Right lobe of liver (tissue), 6 donors: ENCODE measurements at regions not wholly inside any gene's neighbourhood (a gene's known extent, or its start where the extent isn't known, plus 50 kb on each side); places are given as distances from the start of the nearest gene placed in this dataset.

Source experiments
- ATAC-seq, 4 donors: fragments of 200-7000 bp; cut with Tn5 transposase; one replicate each; pipeline ENCODE4 v1.9.1; 2020; ENCODE audit warnings: mild to moderate bottlenecking in 4 of 4, moderate library complexity in 4 of 4
- DNase-seq, 3 donors: peaks; one replicate each; pipeline ENCODE4 v3.0.0-alpha.2; 2020
- H3K27ac ChIP-seq, 3 donors: fragments of 200-600 bp; one replicate each; pipeline ENCODE4 v1.8.0; 2022
- H3K27me3 ChIP-seq, 2 donors: fragments of 200-600 bp; one replicate each; pipeline ENCODE4 v1.8.0; 2022
- H3K36me3 ChIP-seq, 4 donors: fragments of 200-600 bp; sonication (generic) in 1 of 4; one replicate each; pipeline versions ENCODE4 v1.5.1 to v1.8.0; 2017 to 2022; ENCODE audit warnings: control low read depth in 1 of 4
- H3K4me1 ChIP-seq, 4 donors: fragments of 200-600 bp; sonication (generic) in 1 of 4; one replicate each; pipeline versions ENCODE4 v1.5.1 to v1.8.0; 2017 to 2022; ENCODE audit warnings: control low read depth in 1 of 4
- H3K4me3 ChIP-seq, 3 donors: fragments of 200-600 bp; one replicate each; pipeline ENCODE4 v1.8.0; 2022
- H3K9me3 ChIP-seq, 4 donors: fragments of 200-600 bp; sonication (generic) in 1 of 4; one replicate each; pipeline versions ENCODE4 v1.5.1 to v1.8.0; 2017 to 2022; ENCODE audit warnings: control low read depth in 1 of 4
- CTCF ChIP-seq, 4 donors: fragments of 200-600 bp in 3 of 4; fragments of 450-650 bp in 1 of 4; IDR thresholded peaks; one replicate each; pipeline versions ENCODE4 v1.5.1 to v1.8.0; 2016 to 2022; ENCODE audit warnings: antibody characterized with exemption in 4 of 4, mild to moderate bottlenecking in 2 of 4
- POLR2A ChIP-seq: fragments of 450-650 bp; IDR thresholded peaks from one replicate; pipeline ENCODE4 v1.6.1; 2017; ENCODE audit warnings: antibody characterized with exemption, mild to moderate bottlenecking
- WGBS: methylation state at CpG from one replicate; pipeline ENCODE4 v1.1.6; 2018; ENCODE audit warnings: low coverage, low lambda C conversion rate; ENCODE audit not compliant: insufficient coverage; ENCODE audit errors: missing lambda C conversion rate; 5-methylcytosine and 5-hydroxymethylcytosine counted together
- intact Hi-C, 2 donors: fragments of 100-400 bp; cut with DNase I; formaldehyde crosslinking; loops; one replicate each; pipeline versions ENCODE4 v1.11.2 to v1.14.1; 2022
- donor health status: DM: no; HTN: yes; CAD: no.
- donor health status: DM: no; HTN: no; CAD: no.
- donor health status: DM: no; HTN: no; CAD: no.
- donor health status: DM: no; HTN: yes; CAD: no.
- donor health status: DM: no; HTN: yes; CAD: no.

- Histone ChIP-seq H3K4me1 (no peaks in the 10 kb centered on the region), H3K27ac (no peak overlapping the region), H3K4me3 (no peak overlapping the region), H3K27me3 (no peaks in the 10 kb centered on the region), H3K36me3 (no peaks in the 10 kb centered on the region), H3K9me3 (no peaks in the 10 kb centered on the region)
- ATAC-seq = no peak
- TF ChIP-seq POLR2A (no peak), CTCF (IDR thresholded peaks at IDR 0.05) (no peak)
- 25% methylated on average over 1 of the region's 1 CpG for WGBS
- DNase-seq = no peak
- intact Hi-C loops = no loop called here
Observed at GRCh38 chr10:7028809-7029166, 382.0 kb downstream of the SFMBT2 start.

- Histone ChIP-seq H3K9me3 (no peaks in the 10 kb centered on the region), H3K27me3 (no peaks in the 10 kb centered on the region), H3K27ac (no peak overlapping the region), H3K4me1 (no peaks in the 10 kb centered on the region), H3K36me3 (no peaks in the 10 kb centered on the region), H3K4me3 (no peak overlapping the region)
- DNase-seq (no peak), ATAC-seq (no peak)
- intact Hi-C loops = no loop called here
- TF ChIP-seq CTCF (IDR thresholded peaks at IDR 0.05) (no peak), POLR2A (no peak)
- 36% methylated on average over 6 of the region's 7 CpGs for WGBS
Observed at GRCh38 chr10:7027913-7028808, 382.7 kb downstream of the SFMBT2 start.

GRCh38 chr10:7027237-7027912 is 383.5 kb downstream of the SFMBT2 start:
- no peak for ATAC-seq

DNA sequence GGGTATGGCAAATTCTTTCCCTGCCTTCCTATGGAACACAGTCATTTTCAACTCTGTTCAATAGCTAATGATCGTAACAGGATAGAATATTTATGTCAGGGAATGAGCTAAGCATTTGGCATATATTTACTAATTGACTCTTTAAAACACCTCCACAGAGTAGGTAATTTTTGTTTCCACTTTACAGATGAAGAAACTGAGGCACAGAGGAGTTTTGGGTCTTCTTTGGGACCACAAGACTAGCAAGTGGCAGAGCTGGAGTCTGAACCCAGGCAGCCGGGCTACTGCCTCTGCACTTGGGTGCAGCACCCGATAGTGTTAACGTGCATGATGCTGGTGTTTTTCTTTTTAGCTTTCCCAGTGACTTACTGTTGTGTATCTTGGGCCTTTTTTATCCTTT is 384.0 kb downstream of the SFMBT2 start:
- intact Hi-C loops = no loop called here
- ATAC-seq (no peak), DNase-seq (no peak)
- no peaks in the 10 kb centered on the region for H3K36me3 ChIP-seq
- WGBS = 84% methylated on average over 4 of the region's 4 CpGs
- TF ChIP-seq CTCF (IDR thresholded peaks at IDR 0.05) = no peak
- TF ChIP-seq POLR2A = no peak
- no peak overlapping the region for H3K4me3 ChIP-seq
- H3K4me1 ChIP-seq = no peaks in the 10 kb centered on the region
- H3K27me3 ChIP-seq = no peaks in the 10 kb centered on the region
- no peak overlapping the region for H3K27ac ChIP-seq
- peaks cover 0 to 5% (median 0%) of the 10 kb centered on the region in 4 donors for H3K9me3 ChIP-seq

More at GRCh38 chr10:7027237-7027912, 383.5 kb downstream of the SFMBT2 start:
- Histone ChIP-seq H3K36me3 (no peaks in the 10 kb centered on the region), H3K9me3 (peaks cover 0 to 5% (median 0%) of the 10 kb centered on the region in 4 donors), H3K4me1 (no peaks in the 10 kb centered on the region), H3K27me3 (no peaks in the 10 kb centered on the region), H3K27ac (no peak overlapping the region), H3K4me3 (no peak overlapping the region)
- WGBS = 45% methylated on average over 4 of the region's 4 CpGs
- intact Hi-C loops = no loop called here
- no peak for DNase-seq
- TF ChIP-seq CTCF (IDR thresholded peaks at IDR 0.05) (no peak), POLR2A (no peak)
